ENCODE measurements at regions not wholly inside any gene's neighbourhood (a gene's known extent, or its start where the extent isn't known, plus 50 kb on each side); places are given as distances from the start of the nearest gene placed in this dataset.

- TF ChIP-seq CTCF (IDR thresholded peaks at IDR 0.05) (no peak), POLR2A (IDR thresholded peaks at IDR 0.05) (no peak)
These were observed 924.5 kb upstream of the MBL2 start for GRCh38 chr10:53697038-53697437.

All from esophagus squamous epithelium (tissue), 4 donors.